Stimulated activated CD4-positive, alpha-beta T cell treated with anti-CD3 and anti-CD28 coated beads, TNF-alpha, amount 100 ng/mL, for 24 hours (primary cell): ENCODE measurements at regions not wholly inside any gene's neighbourhood (a gene's known extent, or its start where the extent isn't known, plus 50 kb on each side); places are given as distances from the start of the nearest gene placed in this dataset.
"Not testable (repeated sequence)": the region's sequence is repeated elsewhere in the genome, so short reads cannot be mapped to it uniquely, and the experiment has no call there.

Experiments used
- DNase-seq, 3 experiments: peaks; one replicate each; pipeline ENCODE4 v3.0.0-alpha.2; 2020; ENCODE audit warnings: low read depth in 3 of 3

DNA sequence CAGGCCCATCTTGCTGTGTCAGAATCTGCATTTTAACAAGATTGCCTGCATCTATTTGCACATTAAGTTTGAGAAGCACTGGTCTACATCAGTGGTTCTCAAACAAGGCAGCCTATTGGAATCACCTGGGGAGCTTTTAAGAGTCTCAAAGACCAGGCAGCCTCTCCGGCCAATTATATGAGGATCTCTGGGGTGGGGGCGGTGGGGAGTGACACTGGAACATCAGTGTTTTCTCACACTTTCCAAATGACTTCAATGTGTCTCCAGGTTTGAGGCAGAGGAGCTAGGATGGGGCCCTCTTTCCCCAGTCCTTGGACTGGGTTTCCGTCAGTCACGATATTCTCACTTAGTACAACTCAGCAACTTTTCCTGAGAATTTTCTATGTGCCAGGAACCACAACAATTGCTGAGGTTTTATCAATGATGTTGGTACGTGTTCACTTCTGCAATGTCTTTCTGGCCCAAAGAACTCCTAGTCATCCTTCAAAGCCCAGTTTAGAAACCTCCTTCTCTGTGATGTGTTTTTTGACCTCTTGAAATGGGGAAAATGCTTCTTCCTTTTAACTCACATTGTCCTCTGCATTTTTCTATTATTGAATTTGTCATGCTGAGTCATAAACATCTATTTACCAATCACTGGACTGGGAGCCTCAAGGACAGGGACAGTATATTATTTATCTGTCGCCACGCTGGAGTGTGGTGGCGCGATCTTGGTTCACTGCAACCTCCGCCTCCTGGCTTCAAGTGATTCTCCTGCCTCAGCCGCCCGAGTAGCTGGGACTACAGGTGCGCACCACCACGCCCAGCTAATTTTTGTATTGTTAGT is 130.9 kb downstream of the MYCN start:
- DNase-seq, result no peak

DNA sequence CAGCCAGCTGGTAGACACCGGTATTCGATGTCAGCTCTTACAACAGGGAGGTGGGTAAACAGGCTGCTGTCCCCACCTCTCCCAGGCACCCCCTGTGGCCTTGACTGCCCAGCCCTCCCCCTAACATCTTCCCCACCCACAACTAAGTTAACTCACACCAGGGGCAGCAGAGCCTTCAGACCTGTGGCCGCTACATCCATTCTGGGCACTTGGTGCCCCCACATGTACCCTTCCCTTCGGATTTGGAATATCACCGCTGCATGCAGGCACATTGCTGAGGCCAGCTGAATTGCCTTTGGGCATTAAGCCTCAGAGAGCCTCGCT is 130.3 kb downstream of the MYCN start:
- no peak for DNase-seq

DNA sequence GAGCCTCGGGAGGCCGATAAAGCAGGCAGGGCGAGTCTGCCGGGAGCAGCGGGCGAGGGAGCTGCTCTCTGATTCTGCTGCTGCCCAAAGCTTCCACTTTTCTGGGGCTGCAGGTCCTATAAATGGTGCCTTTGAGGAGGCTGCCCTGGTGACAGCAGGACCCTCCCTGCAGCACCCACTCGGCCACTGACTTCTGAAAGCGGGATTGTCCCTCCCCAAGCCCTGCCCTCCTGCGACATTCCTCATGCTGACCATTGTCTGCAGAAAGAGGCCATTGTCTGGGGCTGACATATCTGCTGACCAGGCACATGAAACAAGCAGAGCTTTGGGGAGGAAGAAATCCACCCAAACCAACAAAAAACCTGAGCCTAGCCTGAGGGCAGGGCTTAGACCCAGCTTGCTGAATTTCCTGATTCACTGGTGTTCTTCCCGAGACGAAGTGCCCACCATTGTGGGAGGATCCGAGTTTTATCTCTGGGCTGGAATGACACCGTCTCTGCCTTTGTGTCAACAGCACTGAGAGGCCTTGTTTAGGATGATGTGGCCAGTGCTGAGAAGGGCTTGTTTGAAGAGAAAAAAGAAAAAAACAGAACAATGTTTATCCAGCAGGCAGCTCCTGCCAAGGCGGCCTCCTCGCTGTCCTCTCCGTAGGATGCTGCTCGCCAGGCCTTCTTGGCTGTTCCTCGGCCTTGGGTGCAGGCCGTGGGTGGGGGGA is 129.7 kb downstream of the MYCN start:
- DNase-seq, result no peak

DNA sequence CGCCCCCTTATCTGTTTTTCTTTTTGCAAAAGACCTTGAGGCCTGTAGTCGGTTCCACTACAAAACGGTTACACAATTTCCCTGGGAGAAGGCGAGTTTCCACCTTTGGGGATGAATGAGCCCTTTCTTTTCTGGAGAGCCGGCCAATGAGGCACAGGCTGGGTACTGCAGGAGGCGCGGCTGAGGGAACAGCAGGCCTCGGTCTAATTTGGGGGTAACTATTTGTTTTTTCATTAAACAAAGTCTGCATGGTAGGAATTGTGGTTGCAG is 129.2 kb downstream of the MYCN start:
- no peak for DNase-seq

DNA sequence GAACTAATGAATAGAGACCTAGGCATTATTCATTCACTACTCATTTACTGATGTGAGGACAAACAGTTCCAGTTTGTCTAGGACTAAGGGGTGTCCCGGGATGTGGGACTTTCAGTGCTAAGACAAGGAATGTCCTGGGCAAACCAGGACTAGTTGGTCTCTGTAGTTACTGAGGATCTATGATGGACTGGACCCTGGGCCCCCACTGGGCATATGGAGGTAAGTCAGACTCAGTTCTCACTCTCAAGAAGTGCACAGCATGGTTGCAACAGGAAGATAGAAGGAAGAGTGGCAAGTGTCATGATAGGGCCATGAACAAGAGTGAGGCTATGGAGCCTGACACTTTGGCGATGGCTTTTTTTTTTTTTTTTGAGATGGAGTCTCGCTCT is 128.2 kb downstream of the MYCN start:
- no peak for DNase-seq

DNA sequence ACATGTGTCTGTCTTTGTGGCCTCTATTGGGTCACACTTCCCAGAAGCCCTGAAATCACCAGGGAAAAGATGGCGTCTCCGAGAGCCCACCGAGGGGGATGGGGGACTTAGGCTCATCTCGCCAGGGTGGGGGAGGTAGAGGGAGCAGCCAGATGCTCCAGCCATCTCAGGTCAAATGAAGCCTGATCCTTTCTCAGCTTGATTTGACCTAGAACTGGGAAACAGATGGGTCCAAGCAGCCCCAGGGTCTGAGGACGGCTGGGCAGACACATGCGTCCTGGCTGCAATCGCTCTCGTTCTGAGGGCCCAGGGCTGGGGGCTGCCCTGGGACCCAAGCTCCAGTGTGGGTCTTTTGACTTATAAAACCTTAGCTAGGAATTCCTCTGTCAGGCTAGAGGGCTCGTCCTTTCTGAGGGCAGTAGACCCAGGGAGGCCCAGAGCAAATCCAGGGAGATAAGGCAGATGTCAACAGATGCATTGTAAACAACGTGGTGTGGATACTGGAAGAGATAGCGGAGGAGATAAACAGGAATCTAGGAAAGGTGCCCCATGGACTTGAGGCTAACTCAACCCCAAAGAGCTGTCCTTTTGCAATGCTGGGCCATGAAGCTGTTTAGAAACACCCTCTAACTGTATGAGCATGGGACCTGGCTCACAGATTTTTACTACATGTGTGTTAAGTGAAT is 127.7 kb downstream of the MYCN start:
- no peak for DNase-seq

DNA sequence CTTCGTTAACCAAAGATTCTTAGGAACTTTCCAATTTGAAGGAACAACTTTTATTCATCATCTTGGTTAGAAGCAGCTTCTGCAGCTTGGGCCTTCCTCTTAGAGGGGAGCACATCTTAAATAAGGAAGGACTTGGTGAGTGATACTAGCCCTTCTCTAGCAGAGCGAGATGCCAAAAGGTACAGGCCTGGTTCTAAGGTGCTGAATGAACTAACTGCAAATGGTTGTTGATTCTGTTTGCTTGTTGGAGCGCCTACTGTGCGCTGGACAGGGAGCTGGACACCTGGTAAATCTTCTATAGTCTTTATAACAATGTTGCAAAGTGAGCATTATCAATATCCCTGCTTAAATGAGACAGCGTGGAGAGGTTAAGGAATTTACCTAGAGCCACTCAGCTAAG is 127.1 kb downstream of the MYCN start:
- DNase-seq, result no peak

DNA sequence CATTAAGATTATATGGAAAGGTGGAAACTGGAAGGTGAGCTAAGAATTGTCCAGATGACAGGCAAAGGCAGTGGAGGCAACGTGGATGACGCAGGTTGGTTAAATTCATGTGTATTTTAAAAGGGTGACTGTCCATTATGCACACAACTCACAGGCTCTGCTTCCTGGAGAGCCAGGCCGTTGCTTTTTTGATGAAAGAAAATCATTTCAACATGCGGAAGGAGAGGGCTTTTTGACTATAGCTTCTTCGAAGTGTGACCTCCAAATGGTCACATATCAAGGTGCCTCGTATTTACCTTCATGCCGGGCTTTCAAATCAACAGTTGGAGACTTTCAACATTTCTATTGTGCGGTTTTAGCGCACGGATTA is 126.7 kb downstream of the MYCN start:
- no peak for DNase-seq

DNA sequence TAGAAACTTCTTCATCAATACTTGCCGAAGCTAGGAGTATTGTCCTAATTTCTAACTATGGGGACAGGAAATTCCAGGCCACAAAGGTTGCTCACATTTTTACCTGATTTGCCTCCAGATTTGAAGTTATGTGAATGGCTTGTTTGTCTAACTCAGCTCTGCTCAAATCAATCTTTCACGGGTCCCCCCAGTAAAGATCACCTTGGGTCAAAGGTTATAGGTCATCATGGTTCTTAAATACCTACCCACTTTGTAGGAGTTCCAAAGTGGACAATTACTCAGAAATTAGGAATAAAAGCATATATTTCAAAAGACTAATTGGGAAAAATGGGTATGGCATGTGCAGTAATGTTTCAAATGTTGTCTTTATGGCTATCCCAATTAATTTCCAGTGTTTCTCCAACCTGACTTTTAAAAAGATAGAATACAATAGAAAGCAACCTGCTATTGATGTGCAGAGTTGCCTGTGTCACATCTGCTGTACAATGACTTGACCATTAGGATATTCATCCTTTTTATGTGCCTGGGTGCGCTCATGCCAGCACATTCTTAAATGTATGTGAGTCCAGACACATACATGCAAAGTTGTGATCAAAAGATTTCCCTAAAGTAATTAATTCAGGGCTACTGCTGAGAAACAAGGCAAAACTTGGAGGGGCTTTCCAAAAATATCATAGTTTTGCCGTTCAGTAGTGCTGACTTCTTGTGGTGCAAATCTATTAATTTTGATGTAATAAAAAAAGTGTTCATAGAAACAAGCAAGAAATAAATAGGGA is 126.1 kb downstream of the MYCN start:
- no peak for DNase-seq

DNA sequence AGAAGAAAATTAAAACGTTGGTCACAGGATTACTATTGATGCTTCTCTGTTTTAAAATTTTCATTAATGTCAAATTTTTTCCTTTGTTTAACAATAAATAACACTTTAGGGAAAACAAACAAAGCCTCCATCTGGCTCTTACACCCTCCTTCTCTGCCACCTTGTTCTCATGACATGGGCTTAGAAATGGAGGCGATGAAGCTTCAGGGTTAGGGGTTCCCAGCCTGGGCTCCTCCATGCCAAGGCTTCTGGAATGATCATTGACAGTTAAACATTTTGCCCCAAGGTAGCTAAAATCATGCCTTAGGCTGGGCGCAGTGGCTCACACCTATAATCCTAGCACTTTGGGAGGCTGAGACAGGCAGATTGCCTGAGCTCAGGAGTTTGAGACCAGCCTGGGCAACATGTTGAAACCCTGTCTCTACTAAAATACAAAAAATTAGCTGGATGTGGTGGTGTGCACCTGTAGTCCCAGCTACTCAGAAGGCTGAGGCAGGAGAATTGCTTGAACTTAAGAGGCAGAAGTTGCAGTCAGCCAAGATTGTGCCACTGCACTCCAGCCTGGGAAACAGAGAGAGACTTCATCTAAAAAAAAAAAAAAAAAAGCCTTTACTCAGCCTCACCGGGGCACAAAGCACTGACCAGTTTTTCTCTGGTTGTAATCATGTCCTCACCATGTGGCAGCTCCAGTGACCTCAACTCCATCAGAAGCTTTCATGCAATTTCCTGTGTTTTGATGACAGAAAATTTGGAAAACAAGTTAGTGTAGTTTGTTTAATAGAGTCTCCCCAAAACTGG is 125.1 kb downstream of the MYCN start:
- DNase-seq, result not testable (repeated sequence)

DNA sequence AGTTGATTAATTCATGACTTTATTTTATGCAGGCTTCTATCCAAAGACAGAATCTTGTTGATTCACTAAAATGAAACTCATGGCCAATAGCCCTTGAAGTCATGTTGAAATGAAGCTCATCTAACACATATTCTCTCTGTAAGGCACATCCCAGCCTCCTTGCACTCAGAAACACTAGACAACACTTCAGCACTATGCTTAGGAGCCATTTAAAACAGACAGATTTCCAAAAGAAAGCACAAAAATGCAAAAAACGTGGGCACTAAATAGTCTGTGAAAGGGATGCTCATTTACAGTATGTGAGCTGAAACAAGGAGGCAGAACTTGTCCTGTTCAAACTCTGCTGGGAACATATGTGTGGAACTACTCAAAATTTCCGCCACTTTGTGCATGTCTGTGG is 124.4 kb downstream of the MYCN start:
- no peak for DNase-seq

DNA sequence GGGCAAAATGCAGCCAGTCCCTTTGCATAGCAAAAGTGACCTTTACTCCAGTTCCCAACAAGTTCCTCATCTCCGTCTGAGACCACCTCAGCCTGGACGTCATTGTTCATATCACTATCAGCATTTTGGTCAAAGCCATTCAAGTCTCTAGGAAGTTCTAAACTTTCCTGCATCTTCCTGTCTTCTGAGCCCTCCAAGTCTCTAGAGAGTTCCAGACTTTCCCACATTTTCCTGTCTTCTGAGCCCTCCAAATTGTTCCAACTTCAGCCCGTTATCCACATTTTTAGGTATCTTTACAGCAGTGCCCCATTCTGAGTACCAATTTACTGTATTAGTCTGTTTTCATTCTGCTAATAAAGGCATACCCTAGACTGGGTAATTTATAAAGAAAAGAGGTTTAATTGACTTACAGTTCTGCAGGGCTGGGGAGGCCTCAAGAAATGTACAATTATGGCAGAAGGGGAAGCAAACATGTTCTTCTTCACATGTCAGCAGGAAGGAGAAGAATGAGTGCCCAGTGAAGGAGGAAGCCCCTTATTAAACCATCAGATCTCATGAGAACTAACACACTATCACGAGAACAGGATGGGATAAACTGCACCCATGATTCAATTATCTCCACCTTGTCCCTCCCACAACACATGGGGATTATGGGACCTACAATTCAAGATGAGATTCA is 123.7 kb downstream of the MYCN start:
- DNase-seq, result no peak

DNA sequence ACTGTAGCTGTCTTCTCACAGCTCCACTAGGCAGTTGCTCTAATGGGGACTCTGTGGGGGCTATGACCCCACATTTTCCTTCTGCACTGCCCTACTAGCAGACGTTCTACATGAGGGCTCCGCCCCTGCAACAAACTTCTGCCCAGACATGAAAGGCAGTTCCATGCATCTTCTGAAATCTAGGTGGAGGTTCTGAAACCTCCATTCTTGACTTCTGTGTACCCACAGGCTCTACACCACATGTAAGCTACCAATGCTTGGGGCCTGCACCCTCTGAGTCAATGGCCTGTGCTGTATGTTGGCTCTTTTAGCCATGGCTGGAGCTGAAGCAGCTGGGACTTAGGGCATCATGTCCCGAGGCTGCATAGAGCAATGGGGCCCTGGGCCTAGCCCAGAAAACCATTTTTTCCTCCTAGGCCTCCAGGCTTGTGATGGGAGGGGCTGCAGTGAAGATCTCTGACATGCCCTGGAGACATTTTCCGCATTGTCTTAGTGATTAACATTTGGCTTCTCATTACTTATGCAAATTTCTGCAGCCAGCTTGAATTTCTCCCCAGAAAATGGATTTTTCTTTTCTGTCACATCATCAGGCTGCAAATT is 123.0 kb downstream of the MYCN start:
- DNase-seq, result no peak

DNA sequence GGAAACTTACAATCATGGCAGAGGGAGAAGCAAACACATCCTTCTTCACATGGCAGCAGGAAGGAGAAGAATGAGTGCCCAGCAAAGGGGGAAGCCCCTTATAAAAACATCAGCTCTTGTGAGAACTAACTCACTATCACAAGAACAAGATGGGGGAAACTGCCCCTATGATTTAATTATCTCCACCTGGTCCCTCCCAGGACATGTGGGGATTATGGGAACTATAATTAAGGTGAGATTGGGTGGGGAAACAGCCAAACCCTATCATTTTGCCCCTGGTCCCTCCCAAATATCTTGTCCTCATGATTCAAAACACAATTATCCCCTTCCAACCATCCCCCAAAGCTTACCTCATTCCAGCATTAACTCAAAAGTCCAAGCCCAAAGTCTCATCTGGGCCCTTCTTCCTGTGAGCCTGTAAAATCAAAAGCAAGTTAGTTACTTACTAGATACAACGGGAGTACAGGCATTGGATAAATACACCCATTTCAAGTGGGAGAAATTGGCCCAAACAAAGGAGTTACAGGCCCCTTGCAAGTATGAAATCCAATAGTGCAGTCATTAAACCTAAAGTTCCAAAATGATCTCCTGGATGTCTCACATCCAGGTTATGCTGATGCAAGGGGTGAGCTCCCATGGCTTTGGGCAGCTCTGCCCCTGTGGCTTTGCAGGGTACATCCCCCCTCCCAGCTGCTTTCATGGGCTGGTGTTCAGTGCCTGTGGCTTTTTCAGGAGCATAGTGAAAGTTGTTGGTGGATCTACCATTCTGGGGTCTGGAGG is 122.3 kb downstream of the MYCN start:
- no peak for DNase-seq

DNA sequence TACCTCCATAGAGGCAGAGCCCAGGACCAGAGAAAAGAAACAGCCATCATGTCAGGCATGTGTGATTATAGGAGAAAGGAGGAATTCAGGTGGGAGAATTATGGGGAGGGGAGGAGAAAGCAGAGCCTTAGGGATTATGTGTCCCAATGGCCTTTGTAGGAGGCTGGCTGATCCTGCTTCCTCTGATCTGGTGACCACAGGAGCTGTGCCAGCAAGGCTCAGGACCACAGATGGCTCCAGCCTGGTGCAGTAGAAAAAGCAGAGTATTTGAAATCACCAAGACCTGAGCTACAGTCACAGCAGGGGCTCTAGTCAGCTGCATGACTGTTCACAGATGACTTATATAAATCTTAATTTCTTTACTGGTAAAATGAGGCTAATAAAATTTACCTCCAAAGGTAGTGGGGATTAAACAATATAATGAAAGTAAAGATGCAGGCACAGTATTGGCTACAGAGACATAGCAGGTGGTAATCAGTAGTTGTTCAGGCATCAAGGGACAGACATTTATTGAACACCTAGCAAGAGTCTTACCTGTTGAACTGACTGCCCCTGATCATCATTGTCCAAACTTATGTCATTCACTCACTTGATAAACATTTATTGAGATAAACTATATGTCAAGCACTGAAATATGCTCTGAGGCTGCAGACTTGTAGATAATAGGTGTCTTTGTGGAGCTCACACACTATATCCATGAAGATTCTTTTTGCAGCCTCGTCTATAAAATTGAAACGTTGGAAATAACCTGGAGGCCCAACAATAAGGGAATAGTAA is 121.3 kb downstream of the MYCN start:
- no peak for DNase-seq

DNA sequence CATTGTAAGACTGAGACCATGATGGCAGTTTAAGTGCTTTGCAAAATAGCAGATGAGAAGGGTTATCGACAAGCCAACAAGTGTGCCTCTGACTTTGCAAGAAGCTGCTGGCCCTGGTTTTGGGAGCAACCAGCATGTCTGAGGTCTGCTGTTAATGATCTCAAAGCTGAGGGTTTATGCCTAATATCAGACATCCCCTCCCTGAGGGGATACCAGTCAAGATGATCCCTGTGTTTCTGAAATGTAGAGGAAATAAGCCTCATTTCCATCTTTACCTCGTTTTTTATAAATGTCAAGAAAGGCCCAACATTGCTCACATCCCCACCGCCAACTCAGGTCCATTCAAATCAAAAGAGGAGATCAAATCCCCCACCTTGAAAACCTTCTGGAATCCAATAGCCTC is 120.6 kb downstream of the MYCN start:
- no peak for DNase-seq

DNA sequence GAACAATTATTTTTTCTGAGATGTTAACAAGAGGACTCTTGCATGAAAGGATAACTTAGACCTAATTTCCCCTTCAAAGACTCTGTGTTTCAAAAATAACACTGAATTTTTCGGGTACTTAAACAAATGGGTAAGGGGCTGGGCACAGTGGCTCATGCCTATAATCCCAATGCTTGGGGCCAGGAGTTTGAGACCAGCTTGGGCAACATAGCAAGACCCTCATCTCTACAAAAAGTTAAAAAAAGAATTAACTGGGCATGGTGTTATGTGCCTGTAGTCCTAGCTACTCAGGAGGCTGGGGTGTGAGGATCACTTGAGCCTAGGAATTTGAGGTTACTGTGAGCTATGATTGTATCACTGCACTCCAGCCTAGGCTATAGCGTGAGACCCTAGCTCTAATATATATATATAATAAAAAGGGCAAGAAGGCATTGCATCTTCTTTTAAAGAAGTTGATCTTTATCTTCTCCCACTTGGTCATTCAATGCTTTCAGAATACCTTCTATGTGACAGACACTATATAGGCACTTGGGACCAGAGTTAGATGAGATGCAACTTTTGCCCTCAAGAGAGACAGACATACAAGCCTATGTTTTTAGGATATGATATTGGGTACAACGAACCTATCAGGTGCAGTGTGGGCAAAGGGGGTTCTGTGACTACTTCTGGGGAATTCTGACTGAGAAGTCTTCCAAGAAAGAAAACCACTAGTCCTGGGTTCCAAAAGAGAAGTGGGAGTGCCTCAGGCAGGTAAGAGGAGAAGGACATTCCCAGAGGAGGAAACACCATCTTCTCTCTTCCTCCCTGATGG is 120.0 kb downstream of the MYCN start:
- no peak for DNase-seq

DNA sequence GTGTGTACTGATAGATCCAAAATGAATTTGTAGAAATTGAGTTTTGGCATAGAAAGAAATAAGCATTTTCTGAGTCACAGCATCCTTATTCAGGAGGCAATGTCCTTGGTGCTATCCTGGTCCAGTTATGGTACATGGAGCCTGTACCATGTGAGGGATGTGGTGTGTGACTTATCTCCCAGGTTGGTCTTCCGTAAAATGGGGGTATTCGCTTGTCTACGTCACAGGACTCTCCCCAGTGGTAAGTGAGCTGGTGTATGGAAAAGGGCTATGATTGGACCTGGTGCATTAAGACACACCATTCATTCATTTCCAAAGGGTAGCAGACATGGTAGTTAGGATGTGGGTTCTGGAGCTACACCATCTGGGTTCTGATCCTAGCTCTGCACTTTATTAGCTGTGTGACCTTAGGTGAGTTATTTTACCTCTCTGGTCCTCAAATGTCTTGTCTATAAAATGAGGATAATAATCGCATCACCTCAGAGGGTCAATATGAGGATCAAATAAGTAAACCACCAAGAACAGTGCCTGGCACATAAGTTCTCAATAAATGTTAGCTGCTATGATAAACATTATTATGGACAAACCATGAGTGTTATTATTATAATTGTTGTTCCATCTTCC is 119.2 kb downstream of the MYCN start:
- DNase-seq, result no peak
